ENCODE measurements at regions not wholly inside any gene's neighbourhood (a gene's known extent, or its start where the extent isn't known, plus 50 kb on each side); places are given as distances from the start of the nearest gene placed in this dataset.

DNA sequence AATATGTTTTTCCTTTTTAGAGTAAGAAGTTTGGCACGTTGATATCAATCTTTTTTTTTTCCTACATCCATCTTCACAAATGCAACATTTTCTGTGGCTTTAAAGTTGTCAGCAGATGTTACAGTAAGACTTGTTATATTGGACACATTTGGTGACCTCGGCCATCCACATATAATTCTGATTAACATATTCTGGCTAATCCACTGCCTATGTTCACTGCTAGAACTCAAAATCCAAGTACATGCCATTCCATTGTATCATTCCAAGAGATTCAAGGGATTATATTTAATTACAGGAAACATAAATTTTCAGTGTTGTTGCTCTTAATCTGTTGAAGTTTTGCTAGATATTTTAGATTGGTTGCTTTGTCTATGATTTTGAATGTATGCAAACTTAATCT, 367.6 kb downstream of the TENT5A start:
- Mint-ChIP-seq H3K4me3 (ENCODE audit: unreplicated experiment) (no peak overlapping the region), H3K9me3 (ENCODE audit: unreplicated experiment) (peaks cover 7% of the 10 kb centered on the region), H3K27ac (ENCODE audit: low read depth, unreplicated experiment) (no peak overlapping the region), H3K36me3 (ENCODE audit: insufficient read depth, unreplicated experiment) (no peaks in the 10 kb centered on the region), H3K4me1 (ENCODE audit: insufficient read depth, unreplicated experiment) (no peaks in the 10 kb centered on the region), H3K27me3 (ENCODE audit: insufficient read depth, unreplicated experiment) (no peaks in the 10 kb centered on the region)
- ChIA-PET POLR2A (no interaction called here), CTCF (interaction anchor here (0.6 kb wide), 1 partner anchor 16 kb away, joined by 3 read pairs; no protein-coding TSS in a partner anchor)
- intact Hi-C loops (cut with micrococcal nuclease): no loop called here
- DNase-seq (ENCODE audit: unreplicated experiment): no peak
- TF ChIP-seq, protein P1, sequence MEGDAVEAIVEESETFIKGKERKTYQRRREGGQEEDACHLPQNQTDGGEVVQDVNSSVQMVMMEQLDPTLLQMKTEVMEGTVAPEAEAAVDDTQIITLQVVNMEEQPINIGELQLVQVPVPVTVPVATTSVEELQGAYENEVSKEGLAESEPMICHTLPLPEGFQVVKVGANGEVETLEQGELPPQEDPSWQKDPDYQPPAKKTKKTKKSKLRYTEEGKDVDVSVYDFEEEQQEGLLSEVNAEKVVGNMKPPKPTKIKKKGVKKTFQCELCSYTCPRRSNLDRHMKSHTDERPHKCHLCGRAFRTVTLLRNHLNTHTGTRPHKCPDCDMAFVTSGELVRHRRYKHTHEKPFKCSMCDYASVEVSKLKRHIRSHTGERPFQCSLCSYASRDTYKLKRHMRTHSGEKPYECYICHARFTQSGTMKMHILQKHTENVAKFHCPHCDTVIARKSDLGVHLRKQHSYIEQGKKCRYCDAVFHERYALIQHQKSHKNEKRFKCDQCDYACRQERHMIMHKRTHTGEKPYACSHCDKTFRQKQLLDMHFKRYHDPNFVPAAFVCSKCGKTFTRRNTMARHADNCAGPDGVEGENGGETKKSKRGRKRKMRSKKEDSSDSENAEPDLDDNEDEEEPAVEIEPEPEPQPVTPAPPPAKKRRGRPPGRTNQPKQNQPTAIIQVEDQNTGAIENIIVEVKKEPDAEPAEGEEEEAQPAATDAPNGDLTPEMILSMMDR (IDR thresholded peaks at IDR 0.05; ENCODE audit: unreplicated experiment): no peak
- BruUV-seq (replicated peaks): no TSS peak

DNA sequence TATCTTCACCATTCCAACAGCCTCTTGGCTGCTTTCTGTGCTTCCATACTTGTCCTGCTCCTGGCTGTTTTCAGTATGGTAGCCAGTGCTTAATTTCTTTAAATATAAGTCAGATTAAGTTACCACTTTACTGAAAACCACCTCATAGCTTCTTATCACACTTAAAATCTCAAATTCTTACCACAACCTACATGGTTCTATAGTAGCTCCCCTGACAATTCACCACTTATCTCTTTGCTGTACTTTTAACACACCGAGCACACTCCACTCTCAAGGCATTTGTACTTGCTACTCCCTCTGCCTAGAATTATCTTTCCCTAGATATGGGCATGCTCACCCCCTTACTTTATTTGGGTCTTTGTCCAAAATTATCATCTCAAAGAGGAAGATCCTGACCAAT, 369.0 kb downstream of the TENT5A start:
- intact Hi-C loops (cut with micrococcal nuclease): no loop called here
- no peaks in the 10 kb centered on the region for H3K36me3 Mint-ChIP-seq (ENCODE audit: insufficient read depth, unreplicated experiment)
- no peaks in the 10 kb centered on the region for H3K4me1 Mint-ChIP-seq (ENCODE audit: insufficient read depth, unreplicated experiment)
- H3K4me3 Mint-ChIP-seq (ENCODE audit: unreplicated experiment): no peak overlapping the region
- peaks cover 7% of the 10 kb centered on the region for H3K9me3 Mint-ChIP-seq (ENCODE audit: unreplicated experiment)
- TF ChIP-seq, protein P1 (IDR thresholded peaks at IDR 0.05; ENCODE audit: unreplicated experiment): no peak
- ChIA-PET CTCF (interaction anchor here (0.5 kb wide), 1 partner anchor 780 kb away, joined by 3 read pairs; no protein-coding TSS in a partner anchor), POLR2A (no interaction called here)
- BruUV-seq (replicated peaks): no TSS peak
- DNase-seq (ENCODE audit: unreplicated experiment): no peak
- no peak overlapping the region for H3K27ac Mint-ChIP-seq (ENCODE audit: low read depth, unreplicated experiment)
- no peaks in the 10 kb centered on the region for H3K27me3 Mint-ChIP-seq (ENCODE audit: insufficient read depth, unreplicated experiment)

DNA sequence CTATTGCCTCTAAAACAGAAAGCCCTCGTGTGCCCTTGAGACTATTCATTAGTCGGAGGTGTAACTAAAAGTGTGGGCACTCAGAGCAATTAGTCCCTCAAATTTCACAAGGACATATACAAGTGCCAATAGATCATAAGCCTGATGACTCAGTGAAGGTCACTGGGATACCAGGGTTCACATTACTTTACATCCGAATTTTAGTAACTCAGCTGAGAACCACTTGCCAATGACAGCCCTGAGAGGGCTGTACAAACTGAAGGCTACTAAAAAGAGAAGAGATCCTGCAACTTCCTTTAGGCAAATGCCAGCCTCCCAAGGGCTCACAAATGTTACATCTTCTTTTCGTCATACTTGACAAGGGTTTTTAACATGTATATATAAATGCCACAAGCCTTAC, 369.6 kb downstream of the TENT5A start:
- CTCF ChIA-PET: no interaction called here
- DNase-seq (ENCODE audit: unreplicated experiment): no peak

DNA sequence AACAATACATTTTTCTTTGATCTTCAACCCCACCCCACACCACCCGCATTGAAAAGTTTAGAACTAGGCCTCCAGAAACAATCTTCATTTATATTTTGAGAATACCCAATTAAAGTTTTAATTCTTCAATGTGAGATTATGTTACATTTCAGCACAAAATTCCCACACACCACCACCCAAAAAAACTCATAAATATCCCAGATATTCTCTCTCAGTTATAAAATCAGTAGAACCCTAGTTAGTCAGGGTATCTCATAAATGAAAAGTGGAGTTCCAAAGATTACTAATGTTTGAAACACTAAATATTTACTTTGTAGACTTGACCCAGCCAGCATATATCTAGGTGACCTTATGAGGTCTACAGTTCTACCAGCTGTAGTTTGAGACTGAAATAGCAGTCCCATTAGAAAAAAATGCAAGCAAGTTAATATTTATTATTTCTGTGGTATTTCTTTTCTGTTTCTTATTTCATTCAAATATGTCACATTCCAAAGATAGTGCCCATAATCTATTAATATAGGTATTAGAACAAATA, 371.0 kb downstream of the TENT5A start:
- no TSS peak for BruUV-seq (replicated peaks)
- Mint-ChIP-seq H3K36me3 (ENCODE audit: insufficient read depth, unreplicated experiment) (no peaks in the 10 kb centered on the region), H3K4me3 (ENCODE audit: unreplicated experiment) (no peak overlapping the region), H3K4me1 (ENCODE audit: insufficient read depth, unreplicated experiment) (no peaks in the 10 kb centered on the region), H3K9me3 (ENCODE audit: unreplicated experiment) (peaks cover 7% of the 10 kb centered on the region), H3K27ac (ENCODE audit: low read depth, unreplicated experiment) (no peak overlapping the region), H3K27me3 (ENCODE audit: insufficient read depth, unreplicated experiment) (no peaks in the 10 kb centered on the region)
- intact Hi-C loops (cut with micrococcal nuclease): no loop called here
- DNase-seq (ENCODE audit: unreplicated experiment): no peak
- ChIA-PET CTCF (no interaction called here), POLR2A (no interaction called here)
- TF ChIP-seq, protein P1 (IDR thresholded peaks at IDR 0.05; ENCODE audit: unreplicated experiment): no peak

More for the DNA sequence above, 369.6 kb downstream of the TENT5A start:
- POLR2A ChIA-PET: no interaction called here
- no peaks in the 10 kb centered on the region for H3K27me3 Mint-ChIP-seq (ENCODE audit: insufficient read depth, unreplicated experiment)
- no TSS peak for BruUV-seq (replicated peaks)
- peaks cover 7% of the 10 kb centered on the region for H3K9me3 Mint-ChIP-seq (ENCODE audit: unreplicated experiment)
- no peak overlapping the region for H3K27ac Mint-ChIP-seq (ENCODE audit: low read depth, unreplicated experiment)
- H3K36me3 Mint-ChIP-seq (ENCODE audit: insufficient read depth, unreplicated experiment): no peaks in the 10 kb centered on the region
- no peak overlapping the region for H3K4me3 Mint-ChIP-seq (ENCODE audit: unreplicated experiment)
- intact Hi-C loops (cut with micrococcal nuclease): no loop called here
- H3K4me1 Mint-ChIP-seq (ENCODE audit: insufficient read depth, unreplicated experiment): no peaks in the 10 kb centered on the region
- TF ChIP-seq, protein P1 (IDR thresholded peaks at IDR 0.05; ENCODE audit: unreplicated experiment): no peak

Data from MCF 10A (cell line).